ENCODE measurements at regions not wholly inside any gene's neighbourhood (a gene's known extent, or its start where the extent isn't known, plus 50 kb on each side); places are given as distances from the start of the nearest gene placed in this dataset.

GRCh38 chr12:76649099-76649498, 89.5 kb upstream of the OSBPL8 start:
- TF ChIP-seq CTCF (IDR thresholded peaks at IDR 0.05 in 2 of 3, conservative IDR thresholded peaks at IDR 0.05 in 1 of 3; ENCODE audit: borderline replicate concordance in 1 of 3, insufficient read depth in 1 of 3, low read depth in 2 of 3, low read length in 2 of 3), result no peak
- TF ChIP-seq POLR2A (IDR thresholded peaks at IDR 0.05; ENCODE audit: borderline replicate concordance, extremely low read depth, insufficient read depth, insufficient read length), result no peak
- TF ChIP-seq EZH2 (IDR thresholded peaks at IDR 0.05), result no peak
- no peak for TF ChIP-seq TCF7L2 (IDR thresholded peaks at IDR 0.05; ENCODE audit: borderline replicate concordance, extremely low read depth, insufficient read depth, insufficient read length)

Measured in HCT116 (cell line).